Panc1 (cell line): ENCODE measurements at regions not wholly inside any gene's neighbourhood (a gene's known extent, or its start where the extent isn't known, plus 50 kb on each side); places are given as distances from the start of the nearest gene placed in this dataset.

Experiments
- CTCF ChIP-seq: fragments of 450-650 bp; IDR thresholded peaks from 2 replicates; pipeline ENCODE4 v1.5.1; 2017; ENCODE audit warnings: mild to moderate bottlenecking
- REST ChIP-seq, 2 experiments: IDR thresholded peaks; 2 replicates each; pipeline ENCODE4 v1.6.1; 2011 to 2012; ENCODE audit warnings: low read depth in 2 of 2, control low read depth in 1 of 2, low read length in 1 of 2, mild to moderate bottlenecking in 1 of 2, moderate library complexity in 1 of 2; ENCODE audit not compliant: insufficient read depth in 1 of 2

- TF ChIP-seq CTCF (no peak), REST (IDR thresholded peaks at IDR 0.05; ENCODE audit: insufficient read depth in 1 of 2, low read depth in 2 of 2, low read length in 1 of 2) (no peak)
Observed at GRCh38 chr1:94323311-94324177, 86.2 kb upstream of the ARHGAP29 start.
